Muscle of arm (tissue), 1 donor: ENCODE measurements at regions not wholly inside any gene's neighbourhood (a gene's known extent, or its start where the extent isn't known, plus 50 kb on each side); places are given as distances from the start of the nearest gene placed in this dataset.

Experiments used
- DNase-seq: peaks from one replicate; pipeline ENCODE4 v3.0.0-alpha.2; 2013

DNA sequence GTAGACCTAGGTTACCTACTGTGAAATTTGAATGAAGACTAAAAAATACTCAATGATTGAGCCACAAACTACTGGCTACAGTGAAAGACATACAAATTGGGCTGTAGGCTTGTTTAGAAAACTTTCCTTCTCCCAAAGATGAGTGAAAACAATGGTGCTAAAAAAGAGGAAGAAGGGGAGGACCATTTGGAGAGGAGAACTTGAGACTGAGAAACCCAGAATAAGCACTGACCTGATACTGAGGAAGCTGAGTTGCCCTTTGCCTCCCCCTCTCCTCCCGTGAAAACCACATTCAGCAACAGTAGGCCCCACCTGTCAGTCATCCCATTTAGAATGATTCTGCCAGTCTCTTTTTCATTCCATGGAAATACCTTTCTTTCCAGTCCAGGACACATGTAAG, 484.0 kb upstream of the TGFBR2 start:
- DNase-seq = no peak

GRCh38 chr3:30123224-30123623, 483.2 kb upstream of the TGFBR2 start:
- no peak for DNase-seq

DNA sequence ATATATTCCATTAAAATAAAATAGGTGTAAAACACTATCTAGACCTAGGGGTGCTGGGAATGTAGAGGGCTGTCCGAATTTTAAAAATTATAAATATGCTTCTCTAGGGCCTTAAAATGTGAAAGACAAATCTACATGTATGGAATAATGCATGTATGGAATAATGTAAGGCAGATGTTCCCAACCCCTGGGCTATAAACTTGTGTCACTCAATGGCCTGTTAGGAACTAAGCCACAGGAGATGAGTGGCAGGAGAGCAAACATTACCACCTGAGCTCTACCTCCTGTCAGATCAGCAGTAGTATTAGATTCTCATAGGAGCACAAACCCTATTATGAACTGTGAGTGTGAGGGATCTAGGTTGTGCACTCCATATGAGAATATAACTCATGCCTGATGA, 482.6 kb upstream of the TGFBR2 start:
- no peak for DNase-seq

DNA sequence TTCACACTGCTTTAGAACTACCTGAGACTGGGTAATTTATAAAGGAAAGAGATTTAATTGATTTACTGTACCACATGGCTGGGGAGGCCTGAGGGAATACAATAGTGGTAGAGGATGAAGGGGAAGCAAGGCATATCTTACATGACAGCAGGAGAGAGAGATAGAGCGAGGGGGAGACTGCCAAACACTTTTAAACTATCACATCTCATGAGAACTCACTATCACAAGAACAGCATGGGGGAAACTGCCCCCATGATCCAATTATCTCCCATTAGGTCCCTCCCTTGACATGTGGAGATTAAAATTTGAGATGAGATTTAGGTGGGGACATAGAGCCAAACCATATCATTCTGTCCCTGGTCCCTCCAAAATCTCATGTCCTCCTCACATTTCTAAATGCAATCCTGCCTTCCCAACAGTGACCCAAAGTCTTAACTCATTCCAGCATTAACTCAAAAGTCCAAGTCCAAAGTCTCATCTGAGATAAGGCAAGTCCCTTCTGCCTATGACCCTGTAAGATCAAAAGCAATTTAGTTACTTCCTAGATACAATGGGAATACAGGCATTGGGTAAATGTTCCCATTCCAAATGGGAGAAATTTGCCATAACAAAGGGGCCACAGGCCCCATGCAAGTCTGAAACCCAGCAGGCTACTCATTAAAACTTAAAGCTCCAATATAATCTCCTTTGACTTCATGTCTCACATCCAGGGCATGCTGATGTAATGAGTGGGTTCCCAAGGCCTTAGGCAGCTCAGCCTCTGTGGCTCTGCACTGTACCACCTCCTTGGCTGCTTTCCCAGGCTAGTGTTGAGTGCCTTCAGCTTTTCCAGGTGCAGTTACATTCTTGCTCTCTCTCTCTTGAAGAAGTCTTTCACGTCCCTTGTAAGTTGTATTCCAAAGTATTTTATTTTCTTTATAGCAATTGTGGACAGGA, 481.7 kb upstream of the TGFBR2 start:
- DNase-seq = no peak

DNA sequence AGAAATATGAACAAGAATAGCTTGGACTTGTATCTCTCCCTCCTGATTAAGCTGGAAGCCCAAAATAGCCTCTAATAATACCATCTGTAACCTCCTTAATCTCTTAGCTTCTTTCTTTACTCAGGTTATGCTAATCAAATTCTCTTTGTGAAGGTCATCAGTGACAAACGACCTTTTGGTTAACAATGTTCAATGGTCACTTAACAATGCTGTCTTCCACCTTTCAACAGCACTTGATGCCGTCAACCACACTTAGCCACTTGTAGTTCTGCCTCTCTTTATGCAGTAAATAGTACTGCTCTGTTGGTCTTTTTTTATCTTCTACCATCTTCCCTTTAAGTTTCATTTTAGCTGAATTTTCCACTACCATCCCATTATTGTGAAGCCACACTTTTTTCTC, 476.6 kb upstream of the TGFBR2 start:
- DNase-seq = no peak

GRCh38 chr3:30130391-30130790, 476.0 kb upstream of the TGFBR2 start:
- no peak for DNase-seq

DNA sequence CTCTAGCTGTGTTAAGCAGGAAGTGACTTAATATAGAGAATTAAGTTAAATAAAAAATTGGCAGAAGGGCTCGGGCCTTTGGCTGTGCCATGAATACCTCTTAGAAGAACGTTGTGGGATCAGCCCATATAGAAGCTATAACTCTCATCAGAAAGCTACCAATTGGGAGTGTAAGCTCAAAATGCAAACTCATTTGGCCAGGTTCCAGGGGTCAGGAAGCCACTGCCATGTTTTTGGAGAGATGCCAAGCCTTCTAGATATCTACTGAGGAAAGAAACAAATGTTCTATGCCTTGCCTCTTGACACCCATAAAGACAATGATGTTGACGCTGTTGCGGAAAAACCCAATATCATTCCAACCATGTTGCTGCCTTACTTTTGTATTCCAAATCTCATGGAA, 475.2 kb upstream of the TGFBR2 start:
- DNase-seq = no peak

DNA sequence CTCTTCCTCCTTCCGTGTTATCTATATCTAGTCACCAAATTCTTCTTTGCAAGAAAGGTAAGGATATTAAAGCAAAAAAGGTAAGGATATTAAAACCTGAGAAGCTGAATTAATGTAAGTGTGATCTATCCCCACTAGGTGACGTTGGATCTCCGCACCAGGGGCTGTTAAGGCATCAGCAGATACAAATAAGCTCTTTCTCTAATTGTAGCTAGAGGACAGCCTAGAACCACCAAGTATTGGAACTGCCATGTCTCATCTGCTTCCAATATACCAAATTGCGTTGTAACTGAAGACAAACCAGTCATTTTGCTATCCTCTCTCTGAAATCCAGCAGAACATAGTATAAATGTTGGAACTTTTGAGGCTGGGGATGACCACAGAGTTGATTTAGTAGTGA, 471.2 kb upstream of the TGFBR2 start:
- DNase-seq = no peak

- DNase-seq = no peak
These were observed 467.1 kb upstream of the TGFBR2 start for GRCh38 chr3:30139283-30139682.

DNA sequence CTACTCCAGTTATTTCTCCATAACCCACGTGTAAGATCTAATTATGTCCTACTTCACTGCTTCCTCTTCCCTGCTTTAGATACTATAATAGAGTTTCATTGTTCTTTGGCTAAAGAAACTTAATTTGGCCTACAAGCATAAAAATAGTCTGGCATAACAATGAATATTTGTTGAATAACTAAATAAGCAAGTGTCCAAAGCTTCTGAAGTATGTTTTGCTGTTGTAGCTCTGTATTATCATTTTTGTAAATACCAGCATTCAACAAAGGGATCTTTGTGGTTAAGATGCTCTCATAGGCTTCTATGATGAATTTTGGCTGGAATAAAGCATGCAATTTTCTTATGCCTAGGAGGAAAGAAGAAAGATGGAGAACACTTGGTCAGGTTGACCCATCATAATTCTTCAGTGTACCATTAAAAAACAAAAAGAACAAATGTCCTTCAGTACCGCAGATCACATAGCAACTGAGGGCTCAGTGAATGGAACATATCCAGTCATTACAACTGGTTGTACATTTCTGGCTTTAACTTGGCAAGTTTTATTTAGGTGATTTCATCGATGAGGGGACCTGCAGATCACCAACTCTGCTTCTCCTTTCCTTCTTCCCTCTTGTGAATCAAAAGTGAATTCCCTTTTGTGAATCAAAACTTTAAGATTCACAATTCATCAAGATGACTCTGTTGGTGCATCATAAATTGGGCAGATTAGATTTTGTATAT, 465.9 kb upstream of the TGFBR2 start:
- peak; percentile 26 for DNase-seq

DNA sequence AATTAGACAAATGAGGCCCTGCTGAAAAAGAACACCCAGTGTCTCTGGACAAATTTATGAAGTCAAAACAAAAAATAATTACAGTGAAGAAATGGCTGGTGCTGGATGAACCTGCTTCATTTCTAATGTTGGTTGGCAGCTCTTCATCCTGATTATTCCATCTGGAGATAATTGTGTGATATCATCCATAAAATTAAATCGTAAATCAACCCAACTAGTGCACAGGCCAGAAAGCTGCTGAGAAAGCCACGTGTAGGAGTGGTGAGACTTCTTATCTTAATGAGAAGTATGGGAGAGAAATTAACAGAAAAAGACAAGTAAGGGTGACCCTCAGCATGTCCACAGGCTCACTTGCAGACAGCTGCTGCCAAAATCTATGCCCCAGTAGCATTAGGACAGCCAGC, 465.2 kb upstream of the TGFBR2 start:
- DNase-seq = peak; percentile 46

- DNase-seq = no peak
These were observed 464.5 kb upstream of the TGFBR2 start for GRCh38 chr3:30141927-30142326.

GRCh38 chr3:30142946-30143345, 463.5 kb upstream of the TGFBR2 start:
- no peak for DNase-seq

- no peak for DNase-seq
These were observed 461.1 kb upstream of the TGFBR2 start for GRCh38 chr3:30145281-30145680.

GRCh38 chr3:30146978-30147377, 459.4 kb upstream of the TGFBR2 start:
- no peak for DNase-seq

DNA sequence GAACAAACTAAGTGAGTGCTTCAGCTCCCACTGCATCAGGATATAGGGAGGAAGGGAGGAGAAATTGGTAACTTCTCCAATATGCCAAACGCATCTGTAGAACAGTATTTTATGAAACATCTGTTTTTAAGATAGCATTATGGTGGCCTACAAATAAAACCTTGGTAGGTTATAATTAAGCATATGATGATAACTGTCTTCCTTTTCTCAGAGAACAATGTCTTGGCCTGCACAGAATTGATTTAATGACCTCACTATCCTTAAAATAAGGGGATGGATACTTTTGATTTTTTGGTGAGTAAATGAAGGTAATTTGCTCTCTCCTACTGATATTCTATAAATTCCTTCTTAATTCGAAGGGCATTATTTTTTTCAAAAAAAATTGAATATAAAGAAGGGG, 451.5 kb upstream of the TGFBR2 start:
- DNase-seq = no peak

DNA sequence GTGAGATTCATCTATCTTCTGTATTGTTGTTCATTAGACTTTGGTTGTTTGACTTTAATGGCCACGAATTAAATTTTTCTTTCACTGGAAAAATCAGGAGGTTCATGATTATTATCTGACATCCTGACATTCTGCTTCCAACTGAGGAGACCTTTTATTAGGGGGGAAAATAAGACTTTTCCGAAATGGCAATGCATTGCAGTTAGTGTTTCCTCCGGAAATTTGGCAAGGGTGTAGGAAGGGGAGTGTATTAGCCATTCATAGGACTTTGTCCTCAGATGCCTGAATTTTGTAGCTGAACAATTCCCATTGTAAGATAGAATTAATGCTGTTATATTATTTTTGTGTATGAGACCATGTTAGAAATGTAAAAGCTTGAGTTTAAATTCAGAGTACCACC, 450.6 kb upstream of the TGFBR2 start:
- no peak for DNase-seq

DNA sequence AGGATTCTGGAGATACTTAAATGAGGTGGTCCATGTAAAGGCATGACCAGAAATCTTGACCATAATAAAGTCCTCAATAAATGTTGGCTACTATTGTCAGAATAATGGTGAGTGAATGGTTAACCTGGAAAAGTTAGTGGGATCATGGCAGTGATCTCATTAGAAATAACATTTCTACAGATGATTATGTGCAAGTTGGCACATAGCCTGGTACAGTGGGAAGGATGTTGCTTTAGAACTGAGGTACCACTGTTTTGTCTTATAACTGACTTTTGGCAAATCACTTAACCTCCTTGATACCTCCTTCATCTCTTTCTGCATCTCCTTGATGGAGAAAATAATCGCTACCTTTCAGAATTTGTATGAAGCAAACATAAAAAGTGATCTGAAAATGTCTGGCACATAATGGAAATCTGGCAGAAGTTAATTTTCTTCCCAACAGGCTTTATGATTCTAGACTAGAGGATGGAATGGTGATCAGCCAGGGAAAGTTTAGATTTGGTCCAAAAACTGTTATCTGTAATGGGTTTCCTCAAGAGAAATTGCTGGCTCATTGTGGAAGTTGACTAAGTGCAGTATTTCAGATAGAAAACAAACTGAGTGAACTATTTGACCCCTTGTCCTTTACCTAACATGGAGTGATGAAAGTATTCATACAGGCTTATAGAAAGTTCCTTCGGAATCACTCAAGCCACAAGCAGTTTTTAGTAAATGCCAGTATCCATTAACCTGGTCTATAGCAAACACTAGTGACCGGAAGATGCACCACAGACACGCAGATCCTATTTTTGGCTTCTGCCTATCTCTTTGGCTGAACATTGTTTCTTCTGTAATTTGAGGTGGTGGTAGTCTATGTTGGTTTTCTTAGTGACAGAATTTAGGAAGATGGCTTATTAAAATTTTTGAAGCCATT, 449.6 kb upstream of the TGFBR2 start:
- no peak for DNase-seq

- DNase-seq = peak; percentile 53
These were observed 445.0 kb upstream of the TGFBR2 start for GRCh38 chr3:30161375-30161774.

DNA sequence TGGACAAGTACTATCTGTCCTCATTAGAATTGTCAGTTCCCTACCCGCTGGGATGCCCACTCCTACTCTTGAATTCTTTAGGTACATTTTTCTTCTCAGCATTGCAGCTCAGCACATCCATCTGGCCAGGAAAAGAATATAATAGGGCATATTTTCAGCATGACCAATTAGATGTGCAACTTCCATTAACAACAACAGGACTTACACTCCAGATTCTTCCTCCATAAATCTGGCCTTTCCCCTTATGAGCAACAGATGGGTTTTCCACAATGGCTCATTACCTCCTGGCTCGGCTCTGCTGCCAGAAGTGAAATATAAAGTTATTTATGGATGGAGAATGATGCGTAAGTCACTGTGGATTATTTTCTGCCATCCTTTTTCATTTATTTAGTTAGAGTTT, 443.8 kb upstream of the TGFBR2 start:
- peak; percentile 41 for DNase-seq

GRCh38 chr3:30166535-30166934, 439.9 kb upstream of the TGFBR2 start:
- DNase-seq = no peak

DNA sequence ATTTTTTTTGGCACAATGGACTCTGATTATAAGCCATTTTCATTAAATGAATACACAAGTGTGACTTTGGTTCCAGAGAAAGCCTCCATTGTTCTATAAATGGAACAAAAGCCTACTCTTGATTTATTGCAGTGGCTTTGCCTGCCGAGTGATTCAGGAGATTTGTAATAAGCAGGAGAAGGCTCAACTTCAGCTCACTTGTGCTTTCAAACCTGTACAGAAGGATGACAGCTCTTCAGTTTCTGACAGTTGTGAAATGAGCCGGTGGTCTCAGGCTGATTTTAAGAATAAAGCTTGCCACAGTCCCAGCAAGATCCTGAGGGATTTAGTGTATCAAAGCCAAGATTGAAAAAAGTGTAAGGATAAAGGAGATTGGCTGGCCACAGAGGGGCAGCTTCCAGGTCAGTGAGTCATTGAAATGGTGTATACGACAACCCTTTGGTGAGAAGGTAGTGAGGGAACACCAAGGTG, 438.8 kb upstream of the TGFBR2 start:
- no peak for DNase-seq
